Stimulated activated CD4-positive, alpha-beta T cell treated with anti-CD3 and anti-CD28 coated beads, Interleukin-4, amount 100 ng/mL, for 48 hours (primary cell): ENCODE measurements at regions not wholly inside any gene's neighbourhood (a gene's known extent, or its start where the extent isn't known, plus 50 kb on each side); places are given as distances from the start of the nearest gene placed in this dataset.

Source experiments
- DNase-seq, 2 donors: peaks; one replicate each; pipeline ENCODE4 v3.0.0-alpha.2; 2020; ENCODE audit warnings: low read depth in 2 of 2

- no peak for DNase-seq
Observed at GRCh38 chr15:31824024-31824423, 206.3 kb upstream of the CHRNA7 start.

- no peak for DNase-seq
Observed at GRCh38 chr15:31828594-31828993, 201.7 kb upstream of the CHRNA7 start.

- no peak for DNase-seq
Observed at GRCh38 chr15:31830591-31830990, 199.7 kb upstream of the CHRNA7 start.

GRCh38 chr15:31831596-31831995, 198.7 kb upstream of the CHRNA7 start:
- DNase-seq, result no peak

GRCh38 chr15:31834654-31835053, 195.7 kb upstream of the CHRNA7 start:
- DNase-seq, result no peak

GRCh38 chr15:31839388-31839787, 190.9 kb upstream of the CHRNA7 start:
- DNase-seq, result no peak

GRCh38 chr15:31840849-31841476, 189.4 kb upstream of the CHRNA7 start:
- DNase-seq, result no peak

GRCh38 chr15:31842532-31843195, 187.7 kb upstream of the CHRNA7 start:
- DNase-seq, result no peak

- no peak for DNase-seq
Observed at GRCh38 chr15:31843426-31844055, 186.8 kb upstream of the CHRNA7 start.

GRCh38 chr15:31845791-31846190, 184.5 kb upstream of the CHRNA7 start:
- DNase-seq, result no peak

- no peak for DNase-seq
Observed at GRCh38 chr15:31847961-31848360, 182.4 kb upstream of the CHRNA7 start.

- no peak for DNase-seq
Observed at GRCh38 chr15:31848621-31849020, 181.7 kb upstream of the CHRNA7 start.

GRCh38 chr15:31852933-31853799, 177.1 kb upstream of the CHRNA7 start:
- DNase-seq, result no peak

GRCh38 chr15:31856581-31856980, 173.7 kb upstream of the CHRNA7 start:
- no peak for DNase-seq

- no peak for DNase-seq
Observed at GRCh38 chr15:31857194-31857593, 173.1 kb upstream of the CHRNA7 start.

- no peak for DNase-seq
Observed at GRCh38 chr15:31858026-31858425, 172.3 kb upstream of the CHRNA7 start.

- DNase-seq, result no peak
Observed at GRCh38 chr15:31866248-31866647, 164.1 kb upstream of the CHRNA7 start.

GRCh38 chr15:31867536-31868442, 162.5 kb upstream of the CHRNA7 start:
- peak; percentile 49 to 53 for DNase-seq

- DNase-seq, result no peak
Observed at GRCh38 chr15:31869686-31870307, 160.5 kb upstream of the CHRNA7 start.

GRCh38 chr15:31870328-31871165, 159.8 kb upstream of the CHRNA7 start, which contains the start of gene OTUD7A:
OTUD7A (minus strand) TSS chr15:31870673.
- DNase-seq, result peak; percentile 73 to 76
